Cardiac fibroblast (primary cell): ENCODE measurements at regions not wholly inside any gene's neighbourhood (a gene's known extent, or its start where the extent isn't known, plus 50 kb on each side); places are given as distances from the start of the nearest gene placed in this dataset.
A peak's percentile ranks its signal among the peaks of the same experiment; 100 is the strongest.

Experiments
- DNase-seq, 2 donors: peaks; one replicate each; pipeline versions ENCODE4 v3.0.0 to v3.0.0-alpha.2; 2010; ENCODE audit warnings: low read depth in 2 of 2
- H3K4me3 ChIP-seq, 2 donors: replicated peaks in 1 of 2; 1 replicate in 1 of 2; 2 replicates in 1 of 2; pipeline ENCODE4 v1.5.1; 2011; ENCODE audit warnings: low read depth in 2 of 2, low read length in 2 of 2, mild to moderate bottlenecking in 2 of 2, moderate library complexity in 1 of 2
- CTCF ChIP-seq: IDR thresholded peaks from one replicate; pipeline ENCODE4 v1.5.1; 2011; ENCODE audit warnings: low read depth, mild to moderate bottlenecking, low read length, inconsistent platforms

- TF ChIP-seq CTCF, result no peak
- no peak overlapping the region for H3K4me3 ChIP-seq
- DNase-seq, result no peak
Observed at GRCh38 chr4:81580346-81580993, 108.8 kb upstream of the RASGEF1B start.

- no peak for DNase-seq
- no peak for TF ChIP-seq CTCF
- no peak overlapping the region for H3K4me3 ChIP-seq
Observed at GRCh38 chr4:81577392-81577791, 105.7 kb upstream of the RASGEF1B start.

- TF ChIP-seq CTCF, result no peak
- H3K4me3 ChIP-seq, result no peak overlapping the region
- peak in 1 of 2 donors; percentile 19 for DNase-seq
Observed at GRCh38 chr4:81574991-81575390, 103.3 kb upstream of the RASGEF1B start.

- no peak for DNase-seq
- no peak for TF ChIP-seq CTCF
- H3K4me3 ChIP-seq, result no peak overlapping the region
Observed at GRCh38 chr4:81573840-81574239, 102.1 kb upstream of the RASGEF1B start.

GRCh38 chr4:81572402-81572801, 100.7 kb upstream of the RASGEF1B start:
- TF ChIP-seq CTCF, result no peak
- DNase-seq, result no peak
- no peak overlapping the region for H3K4me3 ChIP-seq

- no peak overlapping the region for H3K4me3 ChIP-seq
- DNase-seq, result peak in 1 of 2 donors; percentile 25
- no peak for TF ChIP-seq CTCF
Observed at GRCh38 chr4:81571105-81571504, 99.4 kb upstream of the RASGEF1B start.

- TF ChIP-seq CTCF, result no peak
- peak; percentile 19 to 40 for DNase-seq
- H3K4me3 ChIP-seq, result peak overlapping the region; percentile 19 to 30
Observed at GRCh38 chr4:81566161-81566591, 94.5 kb upstream of the RASGEF1B start.
